ENCODE measurements at regions not wholly inside any gene's neighbourhood (a gene's known extent, or its start where the extent isn't known, plus 50 kb on each side); places are given as distances from the start of the nearest gene placed in this dataset.

DNA sequence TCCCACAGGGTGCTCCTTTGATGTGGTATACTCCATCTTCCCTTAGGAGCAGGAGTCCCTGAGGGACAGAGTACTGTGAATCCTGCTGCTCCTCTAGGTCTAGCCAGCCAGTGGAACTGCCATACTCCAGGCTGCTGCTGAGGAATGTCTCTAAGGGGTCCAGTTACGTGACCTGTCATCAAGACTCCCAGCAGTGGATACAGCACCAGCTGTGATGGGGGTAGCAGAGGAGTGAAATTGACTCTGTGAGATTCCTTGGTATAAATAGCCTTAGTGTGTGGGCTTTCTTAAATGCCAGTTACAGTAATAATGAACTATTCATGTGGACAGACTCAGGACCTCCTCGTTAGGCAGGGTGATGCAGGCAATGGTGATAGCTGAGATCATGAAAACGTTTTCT lies 140.4 kb upstream of the LUZP2 start:
- Mint-ChIP-seq H3K27ac (no peak overlapping the region), H3K4me1 (ENCODE audit: low read depth) (no peaks in the 10 kb centered on the region), H3K27me3 (no peaks in the 10 kb centered on the region), H3K4me3 (no peak overlapping the region), H3K36me3 (no peaks in the 10 kb centered on the region), H3K9me3 (peaks cover 13% of the 10 kb centered on the region)
- CTCF ChIA-PET = no interaction called here
- intact Hi-C loops (cut with micrococcal nuclease) = no loop called here
- DNase-seq = no peak
- POLR2A ChIA-PET = no interaction called here

GRCh38 chr11:24357620-24358410 lies 139.0 kb upstream of the LUZP2 start:
- DNase-seq = no peak
- no peaks in the 10 kb centered on the region for H3K36me3 Mint-ChIP-seq
- CTCF ChIA-PET = no interaction called here
- intact Hi-C loops (cut with micrococcal nuclease) = no loop called here
- H3K9me3 Mint-ChIP-seq = peaks cover 17% of the 10 kb centered on the region
- H3K4me3 Mint-ChIP-seq = no peak overlapping the region
- no peaks in the 10 kb centered on the region for H3K4me1 Mint-ChIP-seq (ENCODE audit: low read depth)
- H3K27ac Mint-ChIP-seq = no peak overlapping the region
- POLR2A ChIA-PET = no interaction called here
- H3K27me3 Mint-ChIP-seq = no peaks in the 10 kb centered on the region

GRCh38 chr11:24372491-24372890 lies 124.4 kb upstream of the LUZP2 start:
- intact Hi-C loops (cut with micrococcal nuclease) = no loop called here
- H3K9me3 Mint-ChIP-seq = peaks cover 12% of the 10 kb centered on the region
- CTCF ChIA-PET = no interaction called here
- H3K4me1 Mint-ChIP-seq (ENCODE audit: low read depth) = no peaks in the 10 kb centered on the region
- no peak for DNase-seq
- no peaks in the 10 kb centered on the region for H3K36me3 Mint-ChIP-seq
- no peak overlapping the region for H3K4me3 Mint-ChIP-seq
- no peak overlapping the region for H3K27ac Mint-ChIP-seq
- H3K27me3 Mint-ChIP-seq = no peaks in the 10 kb centered on the region
- POLR2A ChIA-PET = no interaction called here

- Mint-ChIP-seq H3K4me3 (no peak overlapping the region), H3K4me1 (ENCODE audit: low read depth) (no peaks in the 10 kb centered on the region), H3K27ac (no peak overlapping the region), H3K9me3 (peaks cover 12% of the 10 kb centered on the region), H3K36me3 (no peaks in the 10 kb centered on the region), H3K27me3 (no peaks in the 10 kb centered on the region)
- POLR2A ChIA-PET = no interaction called here
- CTCF ChIA-PET = no interaction called here
- DNase-seq = no peak
- intact Hi-C loops (cut with micrococcal nuclease) = no loop called here
Observed at GRCh38 chr11:24373516-24373915, 123.3 kb upstream of the LUZP2 start.

DNA sequence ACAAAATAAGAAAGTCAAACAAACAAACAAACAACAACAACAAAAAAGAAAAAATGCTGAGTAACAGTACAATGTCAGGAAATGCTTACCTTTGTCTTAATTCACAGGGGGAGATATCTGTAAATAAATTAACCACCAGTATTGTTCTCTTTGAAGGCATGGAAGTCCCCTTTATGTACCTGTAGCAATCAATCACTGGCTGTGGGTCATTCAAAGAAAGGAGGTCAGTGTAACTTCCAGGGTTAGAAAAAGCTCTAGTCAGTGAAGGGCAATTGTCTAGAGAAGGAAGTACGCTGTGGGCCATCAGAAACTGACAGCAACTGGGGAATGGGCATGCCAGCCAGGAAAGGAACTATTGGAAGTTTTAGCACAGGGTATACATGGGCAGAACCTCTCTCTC lies 121.5 kb upstream of the LUZP2 start:
- H3K27ac Mint-ChIP-seq = no peak overlapping the region
- DNase-seq = no peak
- ChIA-PET POLR2A (no interaction called here), CTCF (no interaction called here)
- no peaks in the 10 kb centered on the region for H3K27me3 Mint-ChIP-seq
- no peaks in the 10 kb centered on the region for H3K36me3 Mint-ChIP-seq
- intact Hi-C loops (cut with micrococcal nuclease) = no loop called here
- H3K4me1 Mint-ChIP-seq (ENCODE audit: low read depth) = no peaks in the 10 kb centered on the region
- H3K9me3 Mint-ChIP-seq = peaks cover 19% of the 10 kb centered on the region
- H3K4me3 Mint-ChIP-seq = no peak overlapping the region

DNA sequence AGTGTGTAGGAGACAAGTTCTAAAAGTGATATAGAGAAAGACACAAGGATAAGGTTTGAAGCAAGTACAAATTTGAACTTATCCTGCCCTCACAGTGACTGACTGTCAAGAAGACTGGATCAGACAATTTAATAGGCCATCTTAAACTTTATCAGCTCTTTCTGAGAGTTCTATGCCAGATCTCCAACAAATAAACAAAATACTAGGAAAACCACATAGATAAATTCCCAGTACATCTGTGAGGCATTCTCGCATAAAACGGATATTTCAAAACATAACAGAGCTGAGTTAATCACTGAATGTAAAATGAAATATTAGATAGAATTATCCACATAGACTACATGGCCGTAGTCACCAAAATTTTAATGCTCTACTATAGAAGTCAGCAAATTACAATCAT lies 120.9 kb upstream of the LUZP2 start:
- ChIA-PET POLR2A (no interaction called here), CTCF (no interaction called here)
- Mint-ChIP-seq H3K9me3 (peaks cover 17% of the 10 kb centered on the region), H3K27me3 (no peaks in the 10 kb centered on the region), H3K4me1 (ENCODE audit: low read depth) (no peaks in the 10 kb centered on the region), H3K4me3 (no peak overlapping the region), H3K36me3 (no peaks in the 10 kb centered on the region), H3K27ac (no peak overlapping the region)
- intact Hi-C loops (cut with micrococcal nuclease) = no loop called here
- DNase-seq = no peak

DNA sequence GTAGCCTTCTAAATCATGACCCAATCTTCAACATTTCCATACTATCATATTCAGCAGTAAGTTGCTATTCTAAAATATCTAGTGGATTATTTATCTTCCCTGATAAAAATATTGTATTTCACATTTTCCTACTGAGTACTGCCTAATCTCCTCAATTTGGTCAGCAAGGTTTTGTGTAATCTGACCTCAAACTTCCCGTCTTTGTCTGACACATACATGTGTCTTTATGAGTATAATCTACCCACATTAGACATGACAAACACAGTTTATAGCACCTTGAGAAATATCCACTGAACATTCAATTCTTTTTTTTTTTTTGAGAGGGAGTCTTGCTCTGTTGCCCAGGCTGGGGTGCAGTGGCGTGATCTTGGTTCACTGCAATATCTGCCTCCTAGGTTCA lies 113.7 kb upstream of the LUZP2 start:
- peaks cover 19% of the 10 kb centered on the region for H3K9me3 Mint-ChIP-seq
- no peaks in the 10 kb centered on the region for H3K27me3 Mint-ChIP-seq
- no peak for DNase-seq
- intact Hi-C loops (cut with micrococcal nuclease) = no loop called here
- no peak overlapping the region for H3K27ac Mint-ChIP-seq
- H3K4me3 Mint-ChIP-seq = no peak overlapping the region
- ChIA-PET POLR2A (no interaction called here), CTCF (no interaction called here)
- no peaks in the 10 kb centered on the region for H3K36me3 Mint-ChIP-seq
- H3K4me1 Mint-ChIP-seq (ENCODE audit: low read depth) = no peaks in the 10 kb centered on the region

DNA sequence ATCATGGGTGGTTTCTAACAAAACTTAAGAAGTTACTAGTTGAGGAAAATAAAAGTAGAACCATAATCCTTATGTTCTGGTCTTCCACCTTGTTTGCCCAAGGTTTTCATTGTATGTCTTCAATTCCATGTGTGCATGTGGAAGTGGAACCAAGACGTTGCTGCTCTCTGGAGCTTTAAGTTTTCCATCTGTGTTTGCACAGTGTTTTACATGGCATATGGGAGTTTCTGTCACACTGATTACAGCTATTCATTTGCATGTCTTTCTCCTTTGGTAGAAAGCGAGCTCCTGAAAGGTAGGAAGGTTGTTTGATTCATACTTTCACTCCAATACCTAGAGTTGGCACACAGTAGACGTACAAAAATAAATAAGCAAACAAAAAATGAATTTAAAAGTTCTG lies 112.6 kb upstream of the LUZP2 start:
- no peaks in the 10 kb centered on the region for H3K4me1 Mint-ChIP-seq (ENCODE audit: low read depth)
- peaks cover 18% of the 10 kb centered on the region for H3K9me3 Mint-ChIP-seq
- H3K27ac Mint-ChIP-seq = no peak overlapping the region
- H3K27me3 Mint-ChIP-seq = no peaks in the 10 kb centered on the region
- H3K36me3 Mint-ChIP-seq = no peaks in the 10 kb centered on the region
- no peak overlapping the region for H3K4me3 Mint-ChIP-seq
- intact Hi-C loops (cut with micrococcal nuclease) = no loop called here
- POLR2A ChIA-PET = no interaction called here
- no peak for DNase-seq
- CTCF ChIA-PET = no interaction called here

- Mint-ChIP-seq H3K4me3 (no peak overlapping the region), H3K36me3 (no peaks in the 10 kb centered on the region), H3K9me3 (peaks cover 8% of the 10 kb centered on the region), H3K27ac (no peak overlapping the region), H3K4me1 (ENCODE audit: low read depth) (no peaks in the 10 kb centered on the region), H3K27me3 (no peaks in the 10 kb centered on the region)
- ChIA-PET CTCF (no interaction called here), POLR2A (no interaction called here)
- no peak for DNase-seq
- intact Hi-C loops (cut with micrococcal nuclease) = no loop called here
Observed at GRCh38 chr11:24386546-24387397, 110.1 kb upstream of the LUZP2 start.

- DNase-seq = no peak
- H3K4me1 Mint-ChIP-seq (ENCODE audit: low read depth) = no peaks in the 10 kb centered on the region
- H3K9me3 Mint-ChIP-seq = peaks cover 7% of the 10 kb centered on the region
- POLR2A ChIA-PET = no interaction called here
- intact Hi-C loops (cut with micrococcal nuclease) = no loop called here
- H3K36me3 Mint-ChIP-seq = no peaks in the 10 kb centered on the region
- CTCF ChIA-PET = no interaction called here
- H3K4me3 Mint-ChIP-seq = no peak overlapping the region
- no peak overlapping the region for H3K27ac Mint-ChIP-seq
- H3K27me3 Mint-ChIP-seq = no peaks in the 10 kb centered on the region
Observed at GRCh38 chr11:24389575-24389974, 107.3 kb upstream of the LUZP2 start.

- Mint-ChIP-seq H3K4me3 (no peak overlapping the region), H3K36me3 (no peaks in the 10 kb centered on the region), H3K27ac (no peak overlapping the region), H3K27me3 (no peaks in the 10 kb centered on the region), H3K4me1 (ENCODE audit: low read depth) (no peaks in the 10 kb centered on the region), H3K9me3 (peaks cover 9% of the 10 kb centered on the region)
- DNase-seq = no peak
- ChIA-PET POLR2A (no interaction called here), CTCF (no interaction called here)
- intact Hi-C loops (cut with micrococcal nuclease) = no loop called here
Observed at GRCh38 chr11:24390016-24390415, 106.8 kb upstream of the LUZP2 start.

DNA sequence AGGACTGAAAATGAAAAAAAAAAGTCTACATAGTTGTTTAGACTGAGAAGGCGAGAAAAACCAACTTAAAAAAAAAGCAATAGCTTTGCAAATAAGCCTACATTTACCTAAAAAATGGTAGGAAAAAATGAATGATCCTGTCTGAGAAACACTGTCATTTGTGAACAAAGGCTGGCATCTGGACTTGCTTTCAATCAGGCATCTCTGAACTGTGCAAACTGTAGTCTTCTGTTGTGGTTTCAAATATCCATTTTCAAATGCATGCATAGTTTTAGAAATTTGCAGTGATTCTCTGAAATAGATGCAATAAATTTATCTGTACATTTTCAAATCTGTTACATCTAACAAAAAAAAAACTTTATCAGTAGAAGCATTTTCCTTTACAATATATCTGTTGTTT lies 106.1 kb upstream of the LUZP2 start:
- POLR2A ChIA-PET = no interaction called here
- H3K4me1 Mint-ChIP-seq (ENCODE audit: low read depth) = no peaks in the 10 kb centered on the region

GRCh38 chr11:24391167-24391566 lies 105.7 kb upstream of the LUZP2 start:
- no peaks in the 10 kb centered on the region for H3K4me1 Mint-ChIP-seq (ENCODE audit: low read depth)
- POLR2A ChIA-PET = no interaction called here
- intact Hi-C loops (cut with micrococcal nuclease) = no loop called here
- CTCF ChIA-PET = no interaction called here
- no peaks in the 10 kb centered on the region for H3K36me3 Mint-ChIP-seq
- DNase-seq = no peak
- H3K9me3 Mint-ChIP-seq = peaks cover 7% of the 10 kb centered on the region
- no peak overlapping the region for H3K4me3 Mint-ChIP-seq
- H3K27ac Mint-ChIP-seq = no peak overlapping the region
- no peaks in the 10 kb centered on the region for H3K27me3 Mint-ChIP-seq

More for the DNA sequence above, 106.1 kb upstream of the LUZP2 start:
- Mint-ChIP-seq H3K27me3 (no peaks in the 10 kb centered on the region), H3K27ac (no peak overlapping the region), H3K4me3 (no peak overlapping the region), H3K9me3 (peaks cover 9% of the 10 kb centered on the region), H3K36me3 (no peaks in the 10 kb centered on the region)
- DNase-seq = no peak
- intact Hi-C loops (cut with micrococcal nuclease) = no loop called here
- CTCF ChIA-PET = no interaction called here
